Liver (tissue), 8 donors: ENCODE measurements at regions not wholly inside any gene's neighbourhood (a gene's known extent, or its start where the extent isn't known, plus 50 kb on each side); places are given as distances from the start of the nearest gene placed in this dataset.

Experiments used
- DNase-seq: peaks from one replicate; pipeline ENCODE4 v3.0.0-alpha.2; 2017; ENCODE audit warnings: low spot score
- H3K27ac ChIP-seq, 2 donors: one replicate each; pipeline ENCODE4 v1.7.0; 2013; ENCODE audit warnings: inconsistent platforms in 2 of 2, low read length in 2 of 2, control low read depth in 1 of 2, low read depth in 1 of 2, mild to moderate bottlenecking in 1 of 2
- H3K27me3 ChIP-seq, 4 donors: one replicate each; pipeline versions ENCODE4 v1.6.1 to v1.7.0; 2013; ENCODE audit warnings: low read length in 3 of 4, inconsistent platforms in 1 of 4, mild to moderate bottlenecking in 1 of 4, moderate library complexity in 1 of 4; ENCODE audit not compliant: control insufficient read depth in 4 of 4, insufficient read depth in 4 of 4
- H3K36me3 ChIP-seq, 4 donors: one replicate each; pipeline versions ENCODE4 v1.6.1 to v1.7.0; 2013; ENCODE audit warnings: low read length in 3 of 4, mild to moderate bottlenecking in 3 of 4, low read depth in 1 of 4, moderate library complexity in 1 of 4; ENCODE audit not compliant: control insufficient read depth in 4 of 4, insufficient read depth in 3 of 4
- H3K4me1 ChIP-seq, 4 donors: one replicate each; pipeline versions ENCODE4 v1.6.1 to v1.7.0; 2013; ENCODE audit warnings: low read length in 3 of 4, mild to moderate bottlenecking in 3 of 4, moderate library complexity in 1 of 4; ENCODE audit not compliant: control insufficient read depth in 4 of 4, insufficient read depth in 4 of 4
- H3K4me3 ChIP-seq, 3 donors: one replicate each; pipeline versions ENCODE4 v1.6.1 to v1.7.0; 2013; ENCODE audit warnings: low read length in 3 of 3, control low read depth in 1 of 3, low read depth in 1 of 3, mild to moderate bottlenecking in 1 of 3
- H3K9ac ChIP-seq, 2 donors: one replicate each; pipeline ENCODE4 v1.7.0; 2013; ENCODE audit warnings: low read length in 2 of 2, mild to moderate bottlenecking in 2 of 2, moderate library complexity in 2 of 2, control low read depth in 1 of 2, low read depth in 1 of 2
- H3K9me3 ChIP-seq, 4 donors: one replicate each; pipeline versions ENCODE4 v1.6.1 to v1.7.0; 2013; ENCODE audit warnings: low read length in 3 of 4; ENCODE audit not compliant: control insufficient read depth in 4 of 4
- ATF3 ChIP-seq: IDR thresholded peaks from 2 replicates; pipeline ENCODE4 v1.6.1; 2016; ENCODE audit warnings: antibody characterized with exemption
- CTCF ChIP-seq: fragments of 150-350 bp; IDR thresholded peaks from 2 replicates; pipeline ENCODE4 v1.5.1; 2017; ENCODE audit warnings: improper control_type of control experiment, low read depth, low read length; ENCODE audit not compliant: missing input control
- EGR1 ChIP-seq, 2 donors: IDR thresholded peaks; 2 replicates each; pipeline ENCODE4 v1.6.1; 2016 to 2018; ENCODE audit warnings: antibody characterized with exemption in 2 of 2, low read depth in 2 of 2
- FOXA1 ChIP-seq: IDR thresholded peaks from 2 replicates; pipeline ENCODE4 v1.6.1; 2016; ENCODE audit warnings: antibody characterized with exemption
- FOXA2 ChIP-seq: IDR thresholded peaks from 2 replicates; pipeline ENCODE4 v1.6.1; 2016; ENCODE audit warnings: antibody characterized with exemption
- GABPA ChIP-seq, 2 donors: IDR thresholded peaks in 1 of 2; conservative IDR thresholded peaks in 1 of 2; 2 replicates each; pipeline ENCODE4 v1.6.1; 2016; ENCODE audit warnings: antibody characterized with exemption in 2 of 2, mild to moderate bottlenecking in 1 of 2, moderate library complexity in 1 of 2
- HNF4A ChIP-seq, 2 donors: conservative IDR thresholded peaks; 2 replicates each; pipeline ENCODE4 v1.6.1; 2016; ENCODE audit warnings: antibody characterized with exemption in 2 of 2, mild to moderate bottlenecking in 2 of 2
- JUND ChIP-seq, 2 donors: IDR thresholded peaks; 2 replicates each; pipeline ENCODE4 v1.6.1; 2016; ENCODE audit warnings: antibody characterized with exemption in 2 of 2
- NR2F2 ChIP-seq: IDR thresholded peaks from 2 replicates; pipeline ENCODE4 v1.6.1; 2016; ENCODE audit warnings: antibody characterized with exemption
- RAD21 ChIP-seq, 2 donors: IDR thresholded peaks; 2 replicates each; pipeline ENCODE4 v1.6.1; 2016; ENCODE audit warnings: antibody characterized with exemption in 2 of 2, mild to moderate bottlenecking in 2 of 2
- RXRA ChIP-seq, 2 donors: IDR thresholded peaks; 2 replicates each; pipeline ENCODE4 v1.6.1; 2017 to 2018; ENCODE audit warnings: antibody characterized with exemption in 2 of 2, mild to moderate bottlenecking in 1 of 2
- SP1 ChIP-seq: IDR thresholded peaks from 2 replicates; pipeline ENCODE4 v1.6.1; 2018; ENCODE audit warnings: antibody characterized with exemption, mild to moderate bottlenecking
- TAF1 ChIP-seq: conservative IDR thresholded peaks from 2 replicates; pipeline ENCODE4 v1.6.1; 2016; ENCODE audit warnings: antibody characterized with exemption, mild to moderate bottlenecking
- YY1 ChIP-seq: IDR thresholded peaks from 2 replicates; pipeline ENCODE4 v1.6.1; 2016; ENCODE audit warnings: antibody characterized with exemption, mild to moderate bottlenecking
- WGBS: extraction: QIAGEN DNeasy Blood & Tissue Kit; methylation state at CpG from one replicate; pipeline ENCODE4 v1.1.7; 2013; 5-methylcytosine and 5-hydroxymethylcytosine counted together
- TF ChIP-seq, protein P1 (sequence below): IDR thresholded peaks from 2 replicates; pipeline ENCODE4 v1.6.1; 2016; ENCODE audit warnings: antibody characterized with exemption
- TF ChIP-seq, protein P2 (sequence below): IDR thresholded peaks from 2 replicates; pipeline ENCODE4 v1.6.1; 2016; ENCODE audit warnings: antibody characterized with exemption, mild to moderate bottlenecking
- TF ChIP-seq, protein P3 (sequence below): IDR thresholded peaks from 2 replicates; pipeline ENCODE4 v1.6.1; 2016; ENCODE audit warnings: antibody characterized with exemption
- donor health status: healthy.
- donor health status: healthy.
- donor health status: healthy.
- donor health status: healthy.
- donor health status: healthy.

- no peak for TF ChIP-seq CTCF
- no peak for TF ChIP-seq EGR1 (IDR thresholded peaks at IDR 0.05; ENCODE audit: low read depth in 2 of 2)
These were observed 88.8 kb upstream of the RNU6-1 start (continued) for GRCh38 chr15:67928666-67929065.

GRCh38 chr15:67930720-67931119 lies 90.9 kb upstream of the RNU6-1 start:
- DNase-seq = no peak
- no peak overlapping the region for H3K9ac ChIP-seq
- 96% methylated on average over 2 of the region's 2 CpGs for WGBS
- no peak for TF ChIP-seq EGR1 (IDR thresholded peaks at IDR 0.05; ENCODE audit: low read depth in 2 of 2)
- TF ChIP-seq, protein P1, sequence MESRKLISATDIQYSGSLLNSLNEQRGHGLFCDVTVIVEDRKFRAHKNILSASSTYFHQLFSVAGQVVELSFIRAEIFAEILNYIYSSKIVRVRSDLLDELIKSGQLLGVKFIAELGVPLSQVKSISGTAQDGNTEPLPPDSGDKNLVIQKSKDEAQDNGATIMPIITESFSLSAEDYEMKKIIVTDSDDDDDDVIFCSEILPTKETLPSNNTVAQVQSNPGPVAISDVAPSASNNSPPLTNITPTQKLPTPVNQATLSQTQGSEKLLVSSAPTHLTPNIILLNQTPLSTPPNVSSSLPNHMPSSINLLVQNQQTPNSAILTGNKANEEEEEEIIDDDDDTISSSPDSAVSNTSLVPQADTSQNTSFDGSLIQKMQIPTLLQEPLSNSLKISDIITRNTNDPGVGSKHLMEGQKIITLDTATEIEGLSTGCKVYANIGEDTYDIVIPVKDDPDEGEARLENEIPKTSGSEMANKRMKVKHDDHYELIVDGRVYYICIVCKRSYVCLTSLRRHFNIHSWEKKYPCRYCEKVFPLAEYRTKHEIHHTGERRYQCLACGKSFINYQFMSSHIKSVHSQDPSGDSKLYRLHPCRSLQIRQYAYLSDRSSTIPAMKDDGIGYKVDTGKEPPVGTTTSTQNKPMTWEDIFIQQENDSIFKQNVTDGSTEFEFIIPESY = no peak
- TF ChIP-seq YY1 = no peak
- TF ChIP-seq GABPA (IDR thresholded peaks at IDR 0.05 in 1 of 2, conservative IDR thresholded peaks at IDR 0.05 in 1 of 2) = no peak
- TF ChIP-seq HNF4A (conservative IDR thresholded peaks at IDR 0.05) = no peak
- no peak for TF ChIP-seq TAF1
- no peak for TF ChIP-seq NR2F2
- TF ChIP-seq JUND (IDR thresholded peaks at IDR 0.05) = no peak
- H3K9me3 ChIP-seq = no peaks in the 10 kb centered on the region
- no peak overlapping the region for H3K27ac ChIP-seq
- no peaks in the 10 kb centered on the region for H3K27me3 ChIP-seq
- no peaks in the 10 kb centered on the region for H3K36me3 ChIP-seq
- no peak overlapping the region for H3K4me3 ChIP-seq
- peaks cover 0 to 7% (median 2%) of the 10 kb centered on the region in 4 donors for H3K4me1 ChIP-seq

DNA sequence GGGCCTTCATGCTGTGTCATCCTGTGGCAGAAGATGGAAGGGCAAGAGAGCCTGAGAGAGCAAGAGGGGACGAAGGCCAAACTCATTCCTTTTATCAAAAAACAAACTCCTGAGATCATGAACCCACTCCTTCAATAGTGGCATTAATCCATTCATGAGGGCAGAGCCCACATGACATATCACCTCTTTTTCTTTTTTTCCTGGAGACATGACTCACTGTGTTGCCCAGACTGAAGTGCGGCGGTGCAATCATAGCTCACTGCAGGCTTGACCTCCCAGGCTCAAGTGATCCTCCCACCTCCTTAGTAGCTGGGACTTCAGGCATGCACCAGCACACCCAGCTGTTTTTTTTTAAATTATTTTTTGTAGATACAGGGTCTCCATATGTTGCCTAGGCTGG lies 92.0 kb upstream of the RNU6-1 start:
- TF ChIP-seq FOXA2 = no peak
- no peak for TF ChIP-seq SP1
- no peak for TF ChIP-seq RAD21 (IDR thresholded peaks at IDR 0.05)
- TF ChIP-seq RXRA (IDR thresholded peaks at IDR 0.05) = no peak
- no peak for TF ChIP-seq JUND (IDR thresholded peaks at IDR 0.05)
- no peak for TF ChIP-seq FOXA1
- TF ChIP-seq EGR1 (IDR thresholded peaks at IDR 0.05; ENCODE audit: low read depth in 2 of 2) = no peak
- TF ChIP-seq, protein P2, sequence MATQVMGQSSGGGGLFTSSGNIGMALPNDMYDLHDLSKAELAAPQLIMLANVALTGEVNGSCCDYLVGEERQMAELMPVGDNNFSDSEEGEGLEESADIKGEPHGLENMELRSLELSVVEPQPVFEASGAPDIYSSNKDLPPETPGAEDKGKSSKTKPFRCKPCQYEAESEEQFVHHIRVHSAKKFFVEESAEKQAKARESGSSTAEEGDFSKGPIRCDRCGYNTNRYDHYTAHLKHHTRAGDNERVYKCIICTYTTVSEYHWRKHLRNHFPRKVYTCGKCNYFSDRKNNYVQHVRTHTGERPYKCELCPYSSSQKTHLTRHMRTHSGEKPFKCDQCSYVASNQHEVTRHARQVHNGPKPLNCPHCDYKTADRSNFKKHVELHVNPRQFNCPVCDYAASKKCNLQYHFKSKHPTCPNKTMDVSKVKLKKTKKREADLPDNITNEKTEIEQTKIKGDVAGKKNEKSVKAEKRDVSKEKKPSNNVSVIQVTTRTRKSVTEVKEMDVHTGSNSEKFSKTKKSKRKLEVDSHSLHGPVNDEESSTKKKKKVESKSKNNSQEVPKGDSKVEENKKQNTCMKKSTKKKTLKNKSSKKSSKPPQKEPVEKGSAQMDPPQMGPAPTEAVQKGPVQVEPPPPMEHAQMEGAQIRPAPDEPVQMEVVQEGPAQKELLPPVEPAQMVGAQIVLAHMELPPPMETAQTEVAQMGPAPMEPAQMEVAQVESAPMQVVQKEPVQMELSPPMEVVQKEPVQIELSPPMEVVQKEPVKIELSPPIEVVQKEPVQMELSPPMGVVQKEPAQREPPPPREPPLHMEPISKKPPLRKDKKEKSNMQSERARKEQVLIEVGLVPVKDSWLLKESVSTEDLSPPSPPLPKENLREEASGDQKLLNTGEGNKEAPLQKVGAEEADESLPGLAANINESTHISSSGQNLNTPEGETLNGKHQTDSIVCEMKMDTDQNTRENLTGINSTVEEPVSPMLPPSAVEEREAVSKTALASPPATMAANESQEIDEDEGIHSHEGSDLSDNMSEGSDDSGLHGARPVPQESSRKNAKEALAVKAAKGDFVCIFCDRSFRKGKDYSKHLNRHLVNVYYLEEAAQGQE = no peak
- no peak for TF ChIP-seq CTCF
- TF ChIP-seq GABPA (IDR thresholded peaks at IDR 0.05 in 1 of 2, conservative IDR thresholded peaks at IDR 0.05 in 1 of 2) = no peak
- TF ChIP-seq, protein P3, sequence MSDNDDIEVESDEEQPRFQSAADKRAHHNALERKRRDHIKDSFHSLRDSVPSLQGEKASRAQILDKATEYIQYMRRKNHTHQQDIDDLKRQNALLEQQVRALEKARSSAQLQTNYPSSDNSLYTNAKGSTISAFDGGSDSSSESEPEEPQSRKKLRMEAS = no peak
- TF ChIP-seq, protein P1 = no peak
- TF ChIP-seq ATF3 = no peak
- Histone ChIP-seq H3K27ac (no peak overlapping the region), H3K27me3 (no peaks in the 10 kb centered on the region), H3K9ac (no peak overlapping the region), H3K4me3 (no peak overlapping the region), H3K36me3 (no peaks in the 10 kb centered on the region), H3K9me3 (no peaks in the 10 kb centered on the region), H3K4me1 (peaks cover 0 to 9% (median 2%) of the 10 kb centered on the region in 4 donors)
- DNase-seq = no peak
- WGBS = 95% methylated on average over 3 of the region's 3 CpGs
